Activated naive CD4-positive, alpha-beta T cell treated with anti-CD3 and anti-CD28 coated beads for 36 hours (primary cell): ENCODE measurements at regions not wholly inside any gene's neighbourhood (a gene's known extent, or its start where the extent isn't known, plus 50 kb on each side); places are given as distances from the start of the nearest gene placed in this dataset.

Experiments
- CTCF ChIA-PET: fragments of 350-600 bp; sonication (Branson Sonifier 250); formaldehyde crosslinking; loops from one replicate; lab custom pipeline; 2021; ENCODE audit warnings: antibody characterized with exemption; lab: Charles Lee
- DNase-seq: peaks from one replicate; pipeline ENCODE4 v3.0.0-alpha.2; 2020
- H3K27ac Mint-ChIP-seq: one replicate; pipeline ENCODE4 v1.8.0; 2021; ENCODE audit warnings: mild to moderate bottlenecking, mixed read lengths
- H3K27me3 Mint-ChIP-seq: one replicate; pipeline ENCODE4 v1.8.0; 2021; ENCODE audit warnings: low read depth, mixed read lengths
- H3K36me3 Mint-ChIP-seq: one replicate; pipeline ENCODE4 v1.8.0; 2021; ENCODE audit warnings: low read depth, mixed read lengths
- H3K4me1 Mint-ChIP-seq: one replicate; pipeline ENCODE4 v1.8.0; 2021; ENCODE audit warnings: low read depth, mixed read lengths
- H3K4me3 Mint-ChIP-seq: one replicate; pipeline ENCODE4 v1.8.0; 2021; ENCODE audit warnings: mild to moderate bottlenecking, moderate library complexity, mixed read lengths
- H3K9me3 Mint-ChIP-seq: one replicate; pipeline ENCODE4 v1.8.0; 2021; ENCODE audit warnings: mixed read lengths
- intact Hi-C: fragments of 100-400 bp; cut with micrococcal nuclease; formaldehyde crosslinking; loops from one replicate; pipeline ENCODE4 v1.15.1; 2023

DNA sequence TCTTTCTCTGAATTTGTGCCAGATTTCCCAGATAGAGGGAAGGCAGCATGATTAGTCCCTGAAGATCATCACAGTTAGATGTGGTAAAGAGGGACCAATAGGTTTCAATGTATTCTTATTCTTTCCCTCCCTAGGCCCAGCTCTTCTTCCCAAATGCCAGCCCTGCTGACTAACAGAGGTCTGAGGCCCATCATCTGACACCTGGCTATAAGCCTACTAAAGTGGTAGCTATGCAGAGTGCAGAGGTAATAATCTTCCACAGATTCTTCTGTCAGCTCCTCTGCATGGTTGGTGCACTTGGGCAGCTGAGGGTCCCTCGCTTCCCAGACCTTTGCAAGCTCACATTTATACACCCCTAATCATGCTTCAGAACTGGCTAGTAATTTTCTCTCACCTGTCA is 63.7 kb upstream of the PZP start:
- Mint-ChIP-seq H3K9me3 (no peaks in the 10 kb centered on the region), H3K36me3 (no peaks in the 10 kb centered on the region), H3K27me3 (no peaks in the 10 kb centered on the region), H3K4me1 (no peaks in the 10 kb centered on the region), H3K27ac (no peak overlapping the region), H3K4me3 (no peak overlapping the region)
- DNase-seq: no peak
- CTCF ChIA-PET: interaction anchor here (0.6 kb wide), 1 partner anchor 59 kb away, joined by 3 read pairs; no protein-coding TSS in a partner anchor
- intact Hi-C loops: no loop called here

DNA sequence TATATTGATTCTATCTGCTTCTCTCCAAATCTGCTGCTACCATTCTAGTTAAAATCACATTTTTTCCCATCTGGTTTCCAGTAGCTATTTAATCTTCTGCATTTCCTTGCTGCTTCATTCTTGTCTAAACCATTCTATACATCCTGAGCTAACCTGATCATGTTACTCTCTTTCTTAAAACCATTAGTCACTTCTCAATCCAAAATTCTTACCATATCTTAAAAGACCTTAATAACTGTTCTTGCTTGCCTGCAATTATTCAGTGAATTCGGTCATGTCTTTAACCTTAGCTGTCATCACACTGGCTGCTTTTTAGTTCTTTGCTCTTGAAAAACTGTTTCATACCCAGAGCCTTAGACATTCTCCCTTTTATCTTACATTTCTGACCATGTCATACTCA is 56.4 kb upstream of the PZP start:
- Mint-ChIP-seq H3K36me3 (no peaks in the 10 kb centered on the region), H3K9me3 (no peaks in the 10 kb centered on the region), H3K4me1 (no peaks in the 10 kb centered on the region), H3K27me3 (no peaks in the 10 kb centered on the region), H3K4me3 (no peak overlapping the region), H3K27ac (no peak overlapping the region)
- intact Hi-C loops: no loop called here
- CTCF ChIA-PET: interaction anchor here (0.6 kb wide), 1 partner anchor 107 kb away, joined by 3 read pairs; no protein-coding TSS in a partner anchor
- no peak for DNase-seq

DNA sequence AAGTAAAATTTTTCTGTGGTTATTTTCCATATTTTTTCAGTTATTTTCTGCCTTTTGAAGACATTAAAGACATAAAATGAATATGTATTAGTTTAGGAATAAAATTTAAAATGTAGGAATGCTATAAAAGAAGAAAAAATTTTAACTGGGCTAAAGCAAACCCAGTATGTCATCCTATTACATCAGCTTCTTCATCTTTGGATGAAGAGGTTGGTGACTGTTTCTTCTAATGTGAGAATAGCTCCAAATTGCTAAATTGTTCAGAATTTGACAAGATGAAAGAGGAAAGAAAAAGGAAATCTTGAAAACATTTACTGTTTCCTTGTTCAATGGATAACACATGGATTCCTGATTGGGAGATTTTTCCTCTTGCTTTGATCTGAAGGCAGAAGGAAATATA is 52.7 kb upstream of the PZP start:
- Mint-ChIP-seq H3K27me3 (no peaks in the 10 kb centered on the region), H3K36me3 (no peaks in the 10 kb centered on the region), H3K4me3 (no peak overlapping the region), H3K27ac (no peak overlapping the region), H3K9me3 (no peaks in the 10 kb centered on the region), H3K4me1 (peaks cover 4% of the 10 kb centered on the region)
- intact Hi-C loops: no loop called here
- no peak for DNase-seq
- CTCF ChIA-PET: no interaction called here

DNA sequence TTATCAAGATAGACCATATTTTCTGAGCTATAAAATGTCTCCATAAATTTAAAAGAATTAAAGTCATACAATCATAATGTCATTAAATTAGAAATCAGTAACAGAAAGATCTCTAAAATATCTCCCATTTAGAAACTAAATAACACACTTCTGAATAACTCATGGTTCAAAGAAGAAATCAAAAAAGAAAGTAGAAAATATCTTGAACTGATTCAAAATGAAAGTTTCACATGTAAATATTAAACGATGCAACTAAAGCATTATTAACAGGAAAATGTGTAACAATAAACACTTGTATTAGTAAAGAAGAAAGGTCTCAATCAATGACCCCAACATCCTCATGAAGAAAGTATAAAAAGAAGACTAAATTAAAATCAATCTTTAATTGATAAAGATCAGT is 50.5 kb upstream of the PZP start:
- H3K27ac Mint-ChIP-seq: no peak overlapping the region
- no peaks in the 10 kb centered on the region for H3K36me3 Mint-ChIP-seq
- no peak overlapping the region for H3K4me3 Mint-ChIP-seq
- no peak for DNase-seq
- no peaks in the 10 kb centered on the region for H3K9me3 Mint-ChIP-seq
- H3K27me3 Mint-ChIP-seq: no peaks in the 10 kb centered on the region
- CTCF ChIA-PET: no interaction called here
- peaks cover 4% of the 10 kb centered on the region for H3K4me1 Mint-ChIP-seq
- intact Hi-C loops: no loop called here
